GM20000 (cell line): ENCODE measurements at regions not wholly inside any gene's neighbourhood (a gene's known extent, or its start where the extent isn't known, plus 50 kb on each side); places are given as distances from the start of the nearest gene placed in this dataset.

Source experiments
- DNase-seq: peaks from one replicate; pipeline ENCODE4 v3.0.0; 2012; ENCODE audit warnings: low spot score
- CTCF ChIP-seq: IDR thresholded peaks from 2 replicates; pipeline ENCODE4 v1.5.1; 2012; ENCODE audit warnings: mild to moderate bottlenecking, control low read depth; ENCODE audit errors: extremely low read depth, missing control alignments

DNA sequence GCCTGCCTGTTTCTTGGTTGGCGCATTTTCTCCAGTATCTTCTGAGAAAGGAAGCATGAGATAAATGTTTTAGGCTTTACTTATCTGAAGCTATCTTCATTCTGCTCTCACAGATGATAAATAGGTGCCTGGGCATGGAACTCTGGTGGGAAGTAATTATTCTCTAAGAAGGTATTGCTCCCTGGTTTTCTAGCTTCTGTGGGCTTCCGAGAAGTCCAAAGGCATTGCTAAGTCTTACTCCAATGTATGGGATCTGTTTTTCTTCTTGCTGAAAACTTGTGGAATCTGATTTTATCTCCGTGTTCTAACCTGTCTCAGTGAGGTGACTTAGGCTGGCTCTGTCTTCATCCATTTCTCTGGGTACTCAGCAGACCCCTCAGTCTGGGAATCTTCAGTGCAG, 224.4 kb upstream of the HS6ST1 start:
- DNase-seq, result no peak
- no peak for TF ChIP-seq CTCF

- no peak for DNase-seq
- TF ChIP-seq CTCF, result no peak
Observed at GRCh38 chr2:128543646-128544045, 225.0 kb upstream of the HS6ST1 start.

- DNase-seq, result no peak
Observed at GRCh38 chr2:128544321-128545037, 225.8 kb upstream of the HS6ST1 start.

DNA sequence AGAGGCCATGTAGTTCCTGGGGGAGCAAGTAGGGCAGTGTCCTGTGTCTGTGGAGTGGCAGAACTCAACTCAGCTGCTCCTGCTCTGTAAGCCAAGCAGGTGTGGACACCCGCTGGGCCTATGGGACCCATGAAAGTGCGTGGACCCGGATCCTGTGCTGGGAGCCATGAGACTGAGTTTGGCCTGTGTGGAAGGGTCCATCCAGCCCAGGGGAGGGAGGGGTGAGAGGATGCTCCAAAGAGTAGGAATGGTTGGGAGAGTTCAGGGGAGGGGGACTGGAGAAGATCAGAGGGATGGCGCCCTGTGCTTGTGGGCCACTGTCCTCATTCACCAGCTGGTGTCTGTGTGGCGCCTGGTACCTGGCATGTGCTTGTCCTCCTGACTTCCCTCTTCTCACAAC, 226.4 kb upstream of the HS6ST1 start:
- no peak for DNase-seq
- no peak for TF ChIP-seq CTCF

More at GRCh38 chr2:128544321-128545037, 225.8 kb upstream of the HS6ST1 start:
- TF ChIP-seq CTCF, result no peak

- TF ChIP-seq CTCF, result no peak
- no peak for DNase-seq
Observed at GRCh38 chr2:128545829-128546228, 227.2 kb upstream of the HS6ST1 start.

GRCh38 chr2:128547667-128548066, 229.0 kb upstream of the HS6ST1 start:
- DNase-seq, result no peak
- no peak for TF ChIP-seq CTCF

DNA sequence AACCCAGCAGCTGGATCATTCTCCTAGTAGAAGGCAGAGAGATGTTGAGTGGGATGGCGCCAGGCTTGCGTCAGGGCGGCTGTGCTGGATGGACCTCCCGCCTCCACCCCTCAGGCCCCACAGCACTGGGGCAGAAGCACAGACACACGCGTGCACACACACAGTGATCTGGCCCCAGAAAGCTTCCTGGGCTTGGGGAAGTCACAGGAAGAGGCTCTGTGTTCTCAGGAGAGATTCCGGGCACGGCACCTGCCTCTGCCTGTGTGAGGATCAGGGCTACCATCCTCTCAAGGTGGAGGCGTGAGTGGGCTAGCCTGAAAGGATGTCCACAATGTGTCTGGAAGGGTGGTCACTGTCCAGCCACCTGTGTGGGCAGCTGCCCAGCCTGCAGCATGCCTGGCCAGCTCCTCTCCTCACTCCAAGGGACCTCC, 229.8 kb upstream of the HS6ST1 start:
- no peak for TF ChIP-seq CTCF
- DNase-seq, result no peak
